Spleen (tissue), 11 donors: ENCODE measurements at regions not wholly inside any gene's neighbourhood (a gene's known extent, or its start where the extent isn't known, plus 50 kb on each side); places are given as distances from the start of the nearest gene placed in this dataset.

Experiments used
- DNase-seq: peaks from one replicate; pipeline ENCODE4 v3.0.0-alpha.2; 2020
- H3K27ac ChIP-seq, 8 donors: fragments of 200-600 bp; sonication (generic) in 7 of 8; 1 replicate in 4 of 8; 2 replicates in 4 of 8; pipeline versions ENCODE4 v1.5.0 to v1.8.0; 2016 to 2021; ENCODE audit warnings: inconsistent platforms in 4 of 8, mild to moderate bottlenecking in 4 of 8, moderate library complexity in 1 of 8
- H3K27me3 ChIP-seq, 7 donors: fragments of 200-600 bp; sonication (generic) in 6 of 7; replicated peaks in 1 of 7; 1 replicate in 4 of 7; 2 replicates in 3 of 7; pipeline versions ENCODE4 v1.5.0 to v1.8.0; 2016 to 2021; ENCODE audit warnings: inconsistent platforms in 3 of 7, mild to moderate bottlenecking in 1 of 7
- H3K36me3 ChIP-seq, 6 donors: fragments of 200-600 bp; sonication (generic) in 5 of 6; 1 replicate in 4 of 6; 2 replicates in 2 of 6; pipeline versions ENCODE4 v1.5.0 to v1.8.0; 2016 to 2021; ENCODE audit warnings: inconsistent platforms in 2 of 6
- H3K4me1 ChIP-seq, 6 donors: fragments of 200-600 bp; sonication (generic) in 5 of 6; 1 replicate in 3 of 6; 2 replicates in 3 of 6; pipeline versions ENCODE4 v1.5.0 to v1.8.0; 2016 to 2021; ENCODE audit warnings: inconsistent platforms in 3 of 6
- H3K4me3 ChIP-seq, 8 donors: fragments of 200-600 bp; sonication (generic) in 7 of 8; 1 replicate in 4 of 8; 2 replicates in 4 of 8; pipeline versions ENCODE4 v1.5.0 to v1.8.0; 2016 to 2021; ENCODE audit warnings: inconsistent platforms in 4 of 8, mild to moderate bottlenecking in 4 of 8, moderate library complexity in 2 of 8
- H3K9me3 ChIP-seq, 8 donors: fragments of 200-600 bp; sonication (generic) in 7 of 8; 1 replicate in 4 of 8; 2 replicates in 4 of 8; pipeline versions ENCODE4 v1.5.0 to v1.8.0; 2016 to 2021; ENCODE audit warnings: inconsistent platforms in 4 of 8
- POLR2A ChIP-seq, 3 donors: fragments of 450-650 bp; IDR thresholded peaks; one replicate each; pipeline ENCODE4 v1.5.1; 2017; ENCODE audit warnings: antibody characterized with exemption in 3 of 3, mild to moderate bottlenecking in 1 of 3
- POLR2AphosphoS5 ChIP-seq, 3 donors: sonication (generic); formaldehyde crosslinking; IDR thresholded peaks; one replicate each; pipeline ENCODE4 v1.5.1; 2017; ENCODE audit warnings: antibody characterized with exemption in 3 of 3
- WGBS, 5 donors: extraction: QIAGEN DNeasy Blood & Tissue Kit in 3 of 5; methylation state at CpG; one replicate each; pipeline versions ENCODE4 v1.1.5 to v1.1.7; 2013 to 2018; 5-methylcytosine and 5-hydroxymethylcytosine counted together
- intact Hi-C: fragments of 100-400 bp; cut with DNase I; formaldehyde crosslinking; loops from one replicate; pipeline ENCODE4 v1.15.0; 2023; ENCODE audit warnings: low total_unique reads
- TF ChIP-seq, protein P1 (sequence below), 11 experiments: fragments of 200-600 bp in 7 of 11; fragments of 450-650 bp in 4 of 11; sonication (generic) in 4 of 11; IDR thresholded peaks in 8 of 11; conservative IDR thresholded peaks in 3 of 11; 1 replicate in 7 of 11; 2 replicates in 4 of 11; pipeline versions ENCODE4 v1.4.0 to v1.8.0; 2016 to 2021; ENCODE audit warnings: antibody characterized with exemption in 11 of 11, inconsistent platforms in 4 of 11, mild to moderate bottlenecking in 1 of 11
- donor health status: healthy with polysubstance abuse.
- donor health status: DM: no; HTN: no; CAD: no; lungs with moderate emphysema.
- donor health status: DM: no; HTN: no; CAD: no.
- donor health status: Bipolar disorder and iron deficiency.
- donor health status: healthy.
- donor health status: DM: no; HTN: no; CAD: no.
- donor health status: DM: yes; HTN: yes; CAD: no.

DNA sequence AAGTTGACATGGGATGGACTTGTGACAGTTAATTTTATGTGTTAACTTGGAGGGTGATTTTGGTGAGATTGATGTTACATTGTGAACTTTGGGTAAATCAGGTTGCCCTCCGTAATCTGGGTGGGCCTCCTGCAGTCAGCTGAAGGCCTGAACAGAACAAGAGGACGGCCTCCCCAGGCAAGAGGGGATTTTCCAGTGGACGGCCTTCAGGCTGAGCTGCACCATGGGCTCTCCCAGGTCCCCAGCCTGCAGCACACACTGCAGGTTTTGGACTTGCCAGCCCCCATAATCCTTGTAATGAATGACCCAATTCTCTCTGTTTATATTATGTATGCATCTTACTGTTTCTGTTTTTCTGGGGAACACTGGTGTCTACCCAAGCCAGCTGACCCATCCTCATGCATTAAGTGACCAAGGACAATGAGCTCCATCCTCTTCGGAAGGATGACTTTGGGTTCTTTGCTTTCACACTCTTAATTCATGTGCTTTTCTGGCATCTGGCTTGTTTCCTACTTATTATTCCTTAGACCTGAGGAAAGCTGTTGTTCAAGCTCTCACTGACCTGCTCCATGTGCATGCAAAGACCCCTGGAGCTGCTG, 64.2 kb downstream of the DACT2 start:
- WGBS, 5 donors: 82 to 93% (median 85%) methylated on average over 2 to 4 of the region's 4 CpGs
- Histone ChIP-seq H3K36me3 (no peaks in the 10 kb centered on the region), H3K27ac (no peak overlapping the region), H3K4me3 (no peak overlapping the region), H3K9me3 (peaks cover 0 to 21% (median 12%) of the 10 kb centered on the region in 8 donors), H3K27me3 (peaks cover 0 to 2% (median 0%) of the 10 kb centered on the region in 7 donors), H3K4me1 (peaks cover 0 to 3% (median 0%) of the 10 kb centered on the region in 6 donors)
- TF ChIP-seq POLR2A (IDR thresholded peaks at IDR 0.05): no peak
- no peak for TF ChIP-seq POLR2AphosphoS5 (IDR thresholded peaks at IDR 0.05)
- TF ChIP-seq, protein P1, sequence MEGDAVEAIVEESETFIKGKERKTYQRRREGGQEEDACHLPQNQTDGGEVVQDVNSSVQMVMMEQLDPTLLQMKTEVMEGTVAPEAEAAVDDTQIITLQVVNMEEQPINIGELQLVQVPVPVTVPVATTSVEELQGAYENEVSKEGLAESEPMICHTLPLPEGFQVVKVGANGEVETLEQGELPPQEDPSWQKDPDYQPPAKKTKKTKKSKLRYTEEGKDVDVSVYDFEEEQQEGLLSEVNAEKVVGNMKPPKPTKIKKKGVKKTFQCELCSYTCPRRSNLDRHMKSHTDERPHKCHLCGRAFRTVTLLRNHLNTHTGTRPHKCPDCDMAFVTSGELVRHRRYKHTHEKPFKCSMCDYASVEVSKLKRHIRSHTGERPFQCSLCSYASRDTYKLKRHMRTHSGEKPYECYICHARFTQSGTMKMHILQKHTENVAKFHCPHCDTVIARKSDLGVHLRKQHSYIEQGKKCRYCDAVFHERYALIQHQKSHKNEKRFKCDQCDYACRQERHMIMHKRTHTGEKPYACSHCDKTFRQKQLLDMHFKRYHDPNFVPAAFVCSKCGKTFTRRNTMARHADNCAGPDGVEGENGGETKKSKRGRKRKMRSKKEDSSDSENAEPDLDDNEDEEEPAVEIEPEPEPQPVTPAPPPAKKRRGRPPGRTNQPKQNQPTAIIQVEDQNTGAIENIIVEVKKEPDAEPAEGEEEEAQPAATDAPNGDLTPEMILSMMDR (IDR thresholded peaks at IDR 0.05 in 8 of 11, conservative IDR thresholded peaks at IDR 0.05 in 3 of 11): no peak
- no peak for DNase-seq
- intact Hi-C loops: no loop called here

DNA sequence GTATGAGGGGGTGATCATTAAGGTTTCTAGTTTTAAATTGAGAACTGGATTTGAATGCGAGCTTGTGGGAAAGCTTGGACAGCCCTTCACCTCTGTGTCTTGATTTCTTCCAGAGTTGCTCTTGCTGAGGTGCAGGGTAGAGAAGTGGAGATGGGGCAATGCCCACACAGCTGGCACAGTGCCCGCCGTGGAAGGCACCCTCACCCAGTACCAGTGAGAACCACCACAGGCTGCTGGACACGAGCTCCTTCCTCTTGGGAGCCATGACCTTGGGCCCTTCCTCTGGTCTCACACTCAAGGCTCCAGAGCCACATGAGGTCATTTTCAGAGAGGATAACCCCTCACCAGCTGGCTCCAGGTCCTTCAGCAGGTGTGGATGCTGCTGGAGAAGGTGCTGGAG, 67.3 kb downstream of the DACT2 start:
- intact Hi-C loops: no loop called here
- Histone ChIP-seq H3K9me3 (peaks cover 0 to 21% (median 12%) of the 10 kb centered on the region in 8 donors), H3K27me3 (no peaks in the 10 kb centered on the region), H3K27ac (no peak overlapping the region), H3K4me1 (peaks cover 0 to 4% (median 0%) of the 10 kb centered on the region in 6 donors), H3K4me3 (no peak overlapping the region), H3K36me3 (no peaks in the 10 kb centered on the region)
- 78 to 86% (median 80%) methylated on average over 4 of the region's 4 CpGs for WGBS, 5 donors
- DNase-seq: no peak
- no peak for TF ChIP-seq POLR2AphosphoS5 (IDR thresholded peaks at IDR 0.05)
- TF ChIP-seq, protein P1 (IDR thresholded peaks at IDR 0.05 in 8 of 11, conservative IDR thresholded peaks at IDR 0.05 in 3 of 11): no peak
- no peak for TF ChIP-seq POLR2A (IDR thresholded peaks at IDR 0.05)

GRCh38 chr6:168250250-168250649, 69.3 kb downstream of the DACT2 start:
- WGBS, 5 donors: 84 to 91% (median 85%) methylated on average over 11 of the region's 11 CpGs
- Histone ChIP-seq H3K9me3 (peaks cover 0 to 8% (median 4%) of the 10 kb centered on the region in 8 donors), H3K36me3 (no peaks in the 10 kb centered on the region), H3K4me3 (no peak overlapping the region), H3K27ac (no peak overlapping the region), H3K27me3 (no peaks in the 10 kb centered on the region), H3K4me1 (peaks cover 0 to 6% (median 0%) of the 10 kb centered on the region in 6 donors)
- TF ChIP-seq, protein P1 (IDR thresholded peaks at IDR 0.05 in 8 of 11, conservative IDR thresholded peaks at IDR 0.05 in 3 of 11): no peak
- TF ChIP-seq POLR2AphosphoS5 (IDR thresholded peaks at IDR 0.05): no peak
- no peak for TF ChIP-seq POLR2A (IDR thresholded peaks at IDR 0.05)
- intact Hi-C loops: no loop called here
- DNase-seq: no peak

GRCh38 chr6:168249746-168250145, 69.8 kb downstream of the DACT2 start:
- Histone ChIP-seq H3K4me1 (peaks cover 0 to 6% (median 0%) of the 10 kb centered on the region in 6 donors), H3K4me3 (no peak overlapping the region), H3K36me3 (no peaks in the 10 kb centered on the region), H3K27ac (no peak overlapping the region), H3K9me3 (peaks cover 0 to 3% (median under 1%) of the 10 kb centered on the region in 8 donors), H3K27me3 (no peaks in the 10 kb centered on the region)
- no peak for DNase-seq
- intact Hi-C loops: no loop called here
- TF ChIP-seq POLR2AphosphoS5 (IDR thresholded peaks at IDR 0.05): no peak
- no peak for TF ChIP-seq POLR2A (IDR thresholded peaks at IDR 0.05)
- TF ChIP-seq, protein P1 (IDR thresholded peaks at IDR 0.05 in 8 of 11, conservative IDR thresholded peaks at IDR 0.05 in 3 of 11): no peak
- WGBS, 5 donors: 82 to 94% (median 91%) methylated on average over 13 of the region's 13 CpGs
